Lower leg skin (tissue), 4 donors: ENCODE measurements at regions not wholly inside any gene's neighbourhood (a gene's known extent, or its start where the extent isn't known, plus 50 kb on each side); places are given as distances from the start of the nearest gene placed in this dataset.

Experiments
- DNase-seq, 2 donors: peaks; one replicate each; pipeline ENCODE4 v3.0.0-alpha.2; 2019; ENCODE audit warnings: low spot score in 2 of 2
- H3K4me3 ChIP-seq: fragments of 200-600 bp; sonication (generic); 2 replicates; pipeline ENCODE4 v1.5.1; 2017; ENCODE audit warnings: mild to moderate bottlenecking, low read depth; ENCODE audit not compliant: poor library complexity, severe bottlenecking
- POLR2A ChIP-seq, 2 donors: fragments of 450-650 bp; IDR thresholded peaks; one replicate each; pipeline ENCODE4 v1.6.1; 2016 to 2017; ENCODE audit warnings: antibody characterized with exemption in 2 of 2, mild to moderate bottlenecking in 1 of 2, moderate library complexity in 1 of 2
- WGBS, 2 donors: methylation state at CpG; one replicate each; pipeline ENCODE4 v1.1.5; 2018; 5-methylcytosine and 5-hydroxymethylcytosine counted together
- intact Hi-C: fragments of 100-400 bp; cut with DNase I; formaldehyde crosslinking; loops from one replicate; pipeline ENCODE4 v1.15.0; 2023; ENCODE audit warnings: low total_unique reads
- TF ChIP-seq, protein P1 (sequence below), 3 donors: fragments of 450-650 bp; IDR thresholded peaks; one replicate each; pipeline ENCODE4 v1.5.1; 2016; ENCODE audit warnings: antibody characterized with exemption in 3 of 3, mild to moderate bottlenecking in 3 of 3, moderate library complexity in 2 of 3

GRCh38 chr6:150710236-150710635 is 110.6 kb downstream of the PLEKHG1 start:
- 46 to 73% methylated on average over 6 of the region's 6 CpGs for WGBS, 2 donors
- TF ChIP-seq, protein P1, sequence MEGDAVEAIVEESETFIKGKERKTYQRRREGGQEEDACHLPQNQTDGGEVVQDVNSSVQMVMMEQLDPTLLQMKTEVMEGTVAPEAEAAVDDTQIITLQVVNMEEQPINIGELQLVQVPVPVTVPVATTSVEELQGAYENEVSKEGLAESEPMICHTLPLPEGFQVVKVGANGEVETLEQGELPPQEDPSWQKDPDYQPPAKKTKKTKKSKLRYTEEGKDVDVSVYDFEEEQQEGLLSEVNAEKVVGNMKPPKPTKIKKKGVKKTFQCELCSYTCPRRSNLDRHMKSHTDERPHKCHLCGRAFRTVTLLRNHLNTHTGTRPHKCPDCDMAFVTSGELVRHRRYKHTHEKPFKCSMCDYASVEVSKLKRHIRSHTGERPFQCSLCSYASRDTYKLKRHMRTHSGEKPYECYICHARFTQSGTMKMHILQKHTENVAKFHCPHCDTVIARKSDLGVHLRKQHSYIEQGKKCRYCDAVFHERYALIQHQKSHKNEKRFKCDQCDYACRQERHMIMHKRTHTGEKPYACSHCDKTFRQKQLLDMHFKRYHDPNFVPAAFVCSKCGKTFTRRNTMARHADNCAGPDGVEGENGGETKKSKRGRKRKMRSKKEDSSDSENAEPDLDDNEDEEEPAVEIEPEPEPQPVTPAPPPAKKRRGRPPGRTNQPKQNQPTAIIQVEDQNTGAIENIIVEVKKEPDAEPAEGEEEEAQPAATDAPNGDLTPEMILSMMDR (IDR thresholded peaks at IDR 0.05) = no peak
- no peak for TF ChIP-seq POLR2A (IDR thresholded peaks at IDR 0.05)
- no peak overlapping the region for H3K4me3 ChIP-seq
- DNase-seq = no peak
- intact Hi-C loops = no loop called here

- WGBS, 2 donors = 86% methylated on average over 4 of the region's 4 CpGs
- no peak overlapping the region for H3K4me3 ChIP-seq
- intact Hi-C loops = no loop called here
- no peak for DNase-seq
- TF ChIP-seq, protein P1 (IDR thresholded peaks at IDR 0.05) = no peak
- TF ChIP-seq POLR2A (IDR thresholded peaks at IDR 0.05) = no peak
These were observed 111.4 kb downstream of the PLEKHG1 start for GRCh38 chr6:150711061-150711460.

GRCh38 chr6:150711584-150712504 is 112.2 kb downstream of the PLEKHG1 start:
- DNase-seq = no peak
- TF ChIP-seq, protein P1 (IDR thresholded peaks at IDR 0.05) = no peak
- TF ChIP-seq POLR2A (IDR thresholded peaks at IDR 0.05) = no peak
- no peak overlapping the region for H3K4me3 ChIP-seq
- WGBS, 2 donors = 62 to 70% methylated on average over 8 of the region's 8 CpGs
- intact Hi-C loops = no loop called here

DNA sequence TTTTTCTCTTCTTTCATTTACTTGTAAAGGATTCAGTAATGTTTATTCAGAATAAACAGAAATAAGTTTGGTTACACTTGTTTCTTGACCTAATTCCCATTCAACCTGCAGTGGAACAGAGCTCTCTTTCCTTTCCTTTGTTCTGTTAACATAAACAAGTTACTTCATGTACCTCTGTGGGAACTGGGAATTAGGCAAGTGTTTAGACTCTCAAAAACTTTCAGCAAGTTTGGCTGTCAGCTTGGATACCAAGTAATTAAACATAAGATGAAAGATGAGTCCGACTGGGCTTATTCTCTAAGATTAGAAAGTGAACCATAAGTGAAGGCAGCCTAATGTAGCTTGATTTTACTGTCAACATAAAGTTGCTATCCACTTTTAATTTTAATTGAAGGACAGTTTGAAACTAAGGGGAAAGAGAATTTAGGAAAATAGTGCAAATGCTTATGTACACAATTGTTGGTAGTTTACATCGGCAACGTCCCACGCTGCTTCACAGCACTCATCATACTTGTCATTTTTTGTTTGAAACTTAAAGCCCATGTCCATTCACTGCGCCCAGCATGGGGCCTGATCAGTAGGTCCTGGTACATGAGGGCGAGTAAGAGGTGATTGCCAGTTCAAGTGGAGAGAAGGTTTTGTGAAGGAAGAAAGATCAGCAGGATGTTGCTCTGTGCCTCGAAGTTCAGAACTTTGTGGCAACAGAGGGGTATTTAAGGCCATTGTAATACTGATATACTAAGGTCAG is 113.0 kb downstream of the PLEKHG1 start:
- intact Hi-C loops = no loop called here
- no peak for TF ChIP-seq POLR2A (IDR thresholded peaks at IDR 0.05)
- TF ChIP-seq, protein P1 (IDR thresholded peaks at IDR 0.05) = no peak
- no peak overlapping the region for H3K4me3 ChIP-seq
- DNase-seq = no peak
- WGBS, 2 donors = 84 to 88% methylated on average over 7 of the region's 7 CpGs

- WGBS, 2 donors = 82 to 88% methylated on average over 2 of the region's 2 CpGs
- intact Hi-C loops = no loop called here
- no peak for TF ChIP-seq POLR2A (IDR thresholded peaks at IDR 0.05)
- TF ChIP-seq, protein P1 (IDR thresholded peaks at IDR 0.05) = no peak
- DNase-seq = no peak
- no peak overlapping the region for H3K4me3 ChIP-seq
These were observed 113.8 kb downstream of the PLEKHG1 start for GRCh38 chr6:150713487-150713886.
